Gastrocnemius medialis (tissue), 4 donors: ENCODE measurements at regions not wholly inside any gene's neighbourhood (a gene's known extent, or its start where the extent isn't known, plus 50 kb on each side); places are given as distances from the start of the nearest gene placed in this dataset.

Experiments
- POLR2A ChIP-seq, 2 donors: fragments of 450-650 bp; IDR thresholded peaks; one replicate each; pipeline ENCODE4 v1.6.1; 2017; ENCODE audit warnings: antibody characterized with exemption in 2 of 2, mild to moderate bottlenecking in 2 of 2, moderate library complexity in 2 of 2
- TF ChIP-seq, protein P1 (sequence below), 5 experiments: fragments of 450-650 bp in 3 of 5; fragments of 200-600 bp in 2 of 5; sonication (generic) in 2 of 5; IDR thresholded peaks in 4 of 5; conservative IDR thresholded peaks in 1 of 5; 1 replicate in 4 of 5; 2 replicates in 1 of 5; pipeline ENCODE4 v1.5.1; 2016 to 2019; ENCODE audit warnings: antibody characterized with exemption in 5 of 5, mild to moderate bottlenecking in 3 of 5, moderate library complexity in 3 of 5

DNA sequence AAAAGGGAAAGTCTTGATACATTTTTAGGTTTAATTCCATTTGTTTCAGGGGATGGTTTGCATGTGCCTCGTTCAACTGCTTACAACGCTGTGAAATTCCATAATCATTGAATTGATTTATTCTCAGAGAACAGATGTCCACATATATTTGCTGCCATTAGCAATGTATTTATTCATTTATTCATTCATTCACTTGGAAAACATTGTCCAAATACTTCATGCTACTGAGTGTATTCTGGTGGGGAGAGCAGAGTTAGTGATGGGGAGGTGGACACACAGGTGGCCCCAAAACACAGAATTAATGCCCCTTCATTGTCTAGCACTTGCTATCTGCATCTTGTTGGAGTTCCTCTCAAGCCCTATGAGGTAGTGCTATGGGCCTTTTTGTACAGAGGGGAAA, 141.2 kb upstream of the PARP11 start:
- TF ChIP-seq, protein P1, sequence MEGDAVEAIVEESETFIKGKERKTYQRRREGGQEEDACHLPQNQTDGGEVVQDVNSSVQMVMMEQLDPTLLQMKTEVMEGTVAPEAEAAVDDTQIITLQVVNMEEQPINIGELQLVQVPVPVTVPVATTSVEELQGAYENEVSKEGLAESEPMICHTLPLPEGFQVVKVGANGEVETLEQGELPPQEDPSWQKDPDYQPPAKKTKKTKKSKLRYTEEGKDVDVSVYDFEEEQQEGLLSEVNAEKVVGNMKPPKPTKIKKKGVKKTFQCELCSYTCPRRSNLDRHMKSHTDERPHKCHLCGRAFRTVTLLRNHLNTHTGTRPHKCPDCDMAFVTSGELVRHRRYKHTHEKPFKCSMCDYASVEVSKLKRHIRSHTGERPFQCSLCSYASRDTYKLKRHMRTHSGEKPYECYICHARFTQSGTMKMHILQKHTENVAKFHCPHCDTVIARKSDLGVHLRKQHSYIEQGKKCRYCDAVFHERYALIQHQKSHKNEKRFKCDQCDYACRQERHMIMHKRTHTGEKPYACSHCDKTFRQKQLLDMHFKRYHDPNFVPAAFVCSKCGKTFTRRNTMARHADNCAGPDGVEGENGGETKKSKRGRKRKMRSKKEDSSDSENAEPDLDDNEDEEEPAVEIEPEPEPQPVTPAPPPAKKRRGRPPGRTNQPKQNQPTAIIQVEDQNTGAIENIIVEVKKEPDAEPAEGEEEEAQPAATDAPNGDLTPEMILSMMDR (IDR thresholded peaks at IDR 0.05 in 4 of 5, conservative IDR thresholded peaks at IDR 0.05 in 1 of 5), result no peak
- TF ChIP-seq POLR2A (IDR thresholded peaks at IDR 0.05), result no peak
